H9 (cell line): ENCODE measurements at regions not wholly inside any gene's neighbourhood (a gene's known extent, or its start where the extent isn't known, plus 50 kb on each side); places are given as distances from the start of the nearest gene placed in this dataset.

ENCODE experiments used
- DNase-seq: peaks from one replicate; pipeline ENCODE4 v3.0.0-alpha.2; 2017
- H2AFZ ChIP-seq: one replicate; pipeline ENCODE4 v1.6.1; 2013; ENCODE audit warnings: mild to moderate bottlenecking, low read length, control low read depth, moderate library complexity
- H2AK5ac ChIP-seq: 2 replicates; pipeline ENCODE4 v1.6.1; 2013; ENCODE audit warnings: low read length, control low read depth, mixed read lengths; ENCODE audit not compliant: insufficient read length
- H2BK120ac ChIP-seq: one replicate; pipeline ENCODE4 v1.6.1; 2013; ENCODE audit warnings: low read depth, mild to moderate bottlenecking, low read length, control low read depth, inconsistent platforms; ENCODE audit not compliant: poor library complexity, severe bottlenecking
- H2BK12ac ChIP-seq: 2 replicates; pipeline ENCODE4 v1.6.1; 2013; ENCODE audit warnings: low read length, control low read depth, mixed read lengths, low read depth; ENCODE audit not compliant: insufficient read length
- H2BK15ac ChIP-seq: 2 replicates; pipeline ENCODE4 v1.6.1; 2013; ENCODE audit warnings: low read depth, low read length, control low read depth
- H2BK20ac ChIP-seq: one replicate; pipeline ENCODE4 v1.6.1; 2013; ENCODE audit warnings: low read depth, mild to moderate bottlenecking, low read length, control low read depth, inconsistent platforms; ENCODE audit not compliant: poor library complexity, severe bottlenecking
- H2BK5ac ChIP-seq: 2 replicates; pipeline ENCODE4 v1.6.1; 2013; ENCODE audit warnings: low read length, control low read depth, mixed read lengths; ENCODE audit not compliant: insufficient read length
- H3K14ac ChIP-seq: 2 replicates; pipeline ENCODE4 v1.6.1; 2013; ENCODE audit warnings: low read length, control low read depth; ENCODE audit not compliant: insufficient read depth
- H3K18ac ChIP-seq: 2 replicates; pipeline ENCODE4 v1.6.1; 2013; ENCODE audit warnings: low read depth, mild to moderate bottlenecking, mixed read lengths, low read length, control low read depth; ENCODE audit not compliant: insufficient read length
- H3K23ac ChIP-seq: 2 replicates; pipeline ENCODE4 v1.6.1; 2013; ENCODE audit warnings: low read length, control low read depth, mixed read lengths, low read depth; ENCODE audit not compliant: insufficient read length
- H3K23me2 ChIP-seq: 2 replicates; pipeline ENCODE4 v1.6.1; 2013; ENCODE audit warnings: low read depth, mild to moderate bottlenecking, mixed read lengths, low read length, control low read depth; ENCODE audit not compliant: insufficient read length, poor library complexity, severe bottlenecking
- H3K27ac ChIP-seq: 2 replicates; pipeline ENCODE4 v1.5.1; 2013; ENCODE audit warnings: low read length, control low read depth, mixed read lengths, low read depth; ENCODE audit not compliant: insufficient read length
- H3K27me3 ChIP-seq: 2 replicates; pipeline ENCODE4 v1.6.1; 2013; ENCODE audit warnings: low read length, control low read depth, inconsistent platforms; ENCODE audit not compliant: insufficient read depth
- H3K4ac ChIP-seq: 2 replicates; pipeline ENCODE4 v1.6.1; 2013; ENCODE audit warnings: low read depth, mild to moderate bottlenecking, control low read depth, inconsistent platforms, low read length, moderate library complexity
- H3K4me1 ChIP-seq: 2 replicates; pipeline ENCODE4 v1.6.1; 2013; ENCODE audit warnings: low read length, control low read depth, inconsistent platforms; ENCODE audit not compliant: insufficient read depth
- H3K4me2 ChIP-seq: 2 replicates; pipeline ENCODE4 v1.6.1; 2013; ENCODE audit warnings: low read length, control low read depth, mixed read lengths; ENCODE audit not compliant: insufficient read length, insufficient read depth
- H3K56ac ChIP-seq: 2 replicates; pipeline ENCODE4 v1.6.1; 2013; ENCODE audit warnings: low read depth, mild to moderate bottlenecking, mixed read lengths, low read length, control low read depth; ENCODE audit not compliant: insufficient read length
- H3K79me1 ChIP-seq: 2 replicates; pipeline ENCODE4 v1.6.1; 2013; ENCODE audit warnings: low read depth, mild to moderate bottlenecking, moderate library complexity, low read length, control low read depth, inconsistent platforms; ENCODE audit not compliant: insufficient read depth, poor library complexity, severe bottlenecking
- H3K79me2 ChIP-seq: 2 replicates; pipeline ENCODE4 v1.6.1; 2013; ENCODE audit warnings: low read length, control low read depth, inconsistent platforms; ENCODE audit not compliant: insufficient read depth
- H3K9ac ChIP-seq: 2 replicates; pipeline ENCODE4 v1.6.1; 2013; ENCODE audit warnings: low read length, control low read depth, mixed read lengths; ENCODE audit not compliant: insufficient read length; ENCODE audit errors: extremely low read depth
- H3K9me3 ChIP-seq: one replicate; pipeline ENCODE4 v1.6.1; 2013; ENCODE audit warnings: low read depth, low read length, inconsistent platforms; ENCODE audit not compliant: control insufficient read depth
- H3T11ph ChIP-seq: one replicate; pipeline ENCODE4 v1.6.1; 2013; ENCODE audit warnings: mild to moderate bottlenecking, low read length, control low read depth, inconsistent platforms
- H4K20me1 ChIP-seq: one replicate; pipeline ENCODE4 v1.6.1; 2013; ENCODE audit not compliant: control insufficient read depth, insufficient read length, insufficient read depth
- H4K5ac ChIP-seq: 2 replicates; pipeline ENCODE4 v1.6.1; 2013; ENCODE audit warnings: low read depth, mild to moderate bottlenecking, mixed read lengths, low read length, control low read depth; ENCODE audit not compliant: insufficient read length
- H4K8ac ChIP-seq: replicated peaks from 2 replicates; pipeline ENCODE4 v1.6.1; 2013; ENCODE audit warnings: low read length, control low read depth, mixed read lengths, low read depth; ENCODE audit not compliant: insufficient read length
- H4K91ac ChIP-seq: 2 replicates; pipeline ENCODE4 v1.6.1; 2013; ENCODE audit warnings: low read depth, mild to moderate bottlenecking, moderate library complexity, mixed read lengths, low read length, control low read depth; ENCODE audit not compliant: insufficient read length
- H3K27ac Mint-ChIP-seq, 3 experiments: 2 replicates in 2 of 3; 3 replicates in 1 of 3; pipeline ENCODE4 v1.8.0; 2020 to 2021; ENCODE audit warnings: mixed read lengths in 3 of 3, mild to moderate bottlenecking in 1 of 3, moderate library complexity in 1 of 3
- H3K27me3 Mint-ChIP-seq: 2 replicates; pipeline ENCODE4 v1.8.0; 2021; ENCODE audit warnings: low read depth, mild to moderate bottlenecking, moderate library complexity, mixed read lengths
- H3K36me3 Mint-ChIP-seq, 3 experiments: 2 replicates in 2 of 3; 3 replicates in 1 of 3; pipeline ENCODE4 v1.8.0; 2020 to 2021; ENCODE audit warnings: low read depth in 3 of 3, mixed read lengths in 3 of 3; ENCODE audit not compliant: insufficient read depth in 1 of 3
- H3K4me1 Mint-ChIP-seq, 2 experiments: 2 replicates each; pipeline ENCODE4 v1.8.0; 2020; ENCODE audit warnings: mixed read lengths in 2 of 2
- H3K4me3 Mint-ChIP-seq, 2 experiments: 2 replicates in 1 of 2; 3 replicates in 1 of 2; pipeline ENCODE4 v1.8.0; 2020 to 2021; ENCODE audit warnings: mild to moderate bottlenecking in 2 of 2, mixed read lengths in 2 of 2, moderate library complexity in 1 of 2
- H3K9me3 Mint-ChIP-seq, 2 experiments: 2 replicates in 1 of 2; 3 replicates in 1 of 2; pipeline ENCODE4 v1.8.0; 2020; ENCODE audit warnings: mild to moderate bottlenecking in 2 of 2, mixed read lengths in 2 of 2, moderate library complexity in 1 of 2
- WGBS: extraction: QIAGEN DNeasy Blood & Tissue Kit; methylation state at CpG from one replicate; pipeline ENCODE4 v1.1.7; 2013; ENCODE audit warnings: missing lambda C conversion rate, low lambda C conversion rate, mixed read lengths; ENCODE audit not compliant: insufficient read length; ENCODE audit errors: extremely low coverage; 5-methylcytosine and 5-hydroxymethylcytosine counted together
- TF ChIP-seq, protein P1 (sequence below): fragments of 200-600 bp; sonication (generic); conservative IDR thresholded peaks from 3 replicates; pipeline ENCODE4 v1.8.0; 2021; ENCODE audit warnings: antibody characterized with exemption, mild to moderate bottlenecking

GRCh38 chr9:129557192-129558036, 63.5 kb downstream of the C9orf50 start:
- Mint-ChIP-seq H3K4me1 (peaks cover 55 to 76% of the 10 kb centered on the region in 2 experiments), H3K36me3 (no peaks in the 10 kb centered on the region; a peak in 1 of 7 replicates)
- WGBS, result no CpG with 5 or more reads among the region's 24 CpGs

More at GRCh38 chr9:129557192-129558036, 63.5 kb downstream of the C9orf50 start:
- H3K27me3 ChIP-seq, result no peaks in the 10 kb centered on the region
- Mint-ChIP-seq H3K9me3 (no peaks in the 10 kb centered on the region; a peak in 1 of 5 replicates), H3K4me3 (peak overlapping the region; percentile 56 to 60), H3K27me3 (peaks cover 19% of the 10 kb centered on the region), H3K27ac (peak overlapping the region; percentile 96 to 99 (median 96))
- peak overlapping the region; percentile 61 for H3K14ac ChIP-seq
- H3K4me2 ChIP-seq, result peak overlapping the region; percentile 21
- H2BK5ac ChIP-seq, result no peak overlapping the region
- H3K23ac ChIP-seq, result no peak overlapping the region
- no peaks in the 10 kb centered on the region for H4K20me1 ChIP-seq
- no peak overlapping the region for H4K5ac ChIP-seq
- TF ChIP-seq, protein P1, sequence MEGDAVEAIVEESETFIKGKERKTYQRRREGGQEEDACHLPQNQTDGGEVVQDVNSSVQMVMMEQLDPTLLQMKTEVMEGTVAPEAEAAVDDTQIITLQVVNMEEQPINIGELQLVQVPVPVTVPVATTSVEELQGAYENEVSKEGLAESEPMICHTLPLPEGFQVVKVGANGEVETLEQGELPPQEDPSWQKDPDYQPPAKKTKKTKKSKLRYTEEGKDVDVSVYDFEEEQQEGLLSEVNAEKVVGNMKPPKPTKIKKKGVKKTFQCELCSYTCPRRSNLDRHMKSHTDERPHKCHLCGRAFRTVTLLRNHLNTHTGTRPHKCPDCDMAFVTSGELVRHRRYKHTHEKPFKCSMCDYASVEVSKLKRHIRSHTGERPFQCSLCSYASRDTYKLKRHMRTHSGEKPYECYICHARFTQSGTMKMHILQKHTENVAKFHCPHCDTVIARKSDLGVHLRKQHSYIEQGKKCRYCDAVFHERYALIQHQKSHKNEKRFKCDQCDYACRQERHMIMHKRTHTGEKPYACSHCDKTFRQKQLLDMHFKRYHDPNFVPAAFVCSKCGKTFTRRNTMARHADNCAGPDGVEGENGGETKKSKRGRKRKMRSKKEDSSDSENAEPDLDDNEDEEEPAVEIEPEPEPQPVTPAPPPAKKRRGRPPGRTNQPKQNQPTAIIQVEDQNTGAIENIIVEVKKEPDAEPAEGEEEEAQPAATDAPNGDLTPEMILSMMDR, result no peak
- no peak overlapping the region for H2BK20ac ChIP-seq
- H2AK5ac ChIP-seq, result no peak overlapping the region
- H3K4me1 ChIP-seq, result peaks cover 11% of the 10 kb centered on the region; the same call in 1 of the 2 replicates
- H3K4ac ChIP-seq, result no peak overlapping the region; the same call in 1 of the 2 replicates
- H4K8ac ChIP-seq, result no peak overlapping the region
- H3K18ac ChIP-seq, result peak overlapping the region; percentile 70
- no peaks in the 10 kb centered on the region for H3K9me3 ChIP-seq
- H3K9ac ChIP-seq, result no peak overlapping the region
- H3K23me2 ChIP-seq, result peaks cover 5% of the 10 kb centered on the region
- H3K56ac ChIP-seq, result no peak overlapping the region
- H2BK12ac ChIP-seq, result no peak overlapping the region
- no peaks in the 10 kb centered on the region for H3K79me1 ChIP-seq
- no peak overlapping the region for H2BK15ac ChIP-seq
- peak overlapping the region; percentile 58 for H4K91ac ChIP-seq
- H3K79me2 ChIP-seq, result no peaks in the 10 kb centered on the region
- H2BK120ac ChIP-seq, result peak overlapping the region; percentile 55
- H3T11ph ChIP-seq, result no peak overlapping the region
- no peak overlapping the region for H2AFZ ChIP-seq
- no peak overlapping the region for H3K27ac ChIP-seq
- peak; percentile 98 for DNase-seq
